Kidney glomerular epithelial cell (primary cell): ENCODE measurements at regions not wholly inside any gene's neighbourhood (a gene's known extent, or its start where the extent isn't known, plus 50 kb on each side); places are given as distances from the start of the nearest gene placed in this dataset.
"Not testable (repeated sequence)": the region's sequence is repeated elsewhere in the genome, so short reads cannot be mapped to it uniquely, and the experiment has no call there.

Experiments used
- DNase-seq: peaks from one replicate; lab custom pipeline; 2025; lab: John Stamatoyannopoulos, UW

- no peak for DNase-seq
Observed at GRCh38 chr3:144462337-144462736, 490.7 kb downstream of the DIPK2A start.

- no peak for DNase-seq
Observed at GRCh38 chr3:144463911-144464310, 492.3 kb downstream of the DIPK2A start.

- DNase-seq: no peak
Observed at GRCh38 chr3:144466114-144466513, 494.5 kb downstream of the DIPK2A start.

- DNase-seq: no peak
Observed at GRCh38 chr3:144466540-144466939, 494.9 kb downstream of the DIPK2A start.

- no peak for DNase-seq
Observed at GRCh38 chr3:144470666-144471065, 499.0 kb downstream of the DIPK2A start.

GRCh38 chr3:144477593-144477992, 506.0 kb downstream of the DIPK2A start:
- no peak for DNase-seq

- DNase-seq: no peak
Observed at GRCh38 chr3:144480416-144480919, 508.8 kb downstream of the DIPK2A start.

GRCh38 chr3:144482876-144483275, 511.3 kb downstream of the DIPK2A start:
- DNase-seq: no peak

GRCh38 chr3:144487011-144487410, 515.4 kb downstream of the DIPK2A start:
- DNase-seq: no peak

- DNase-seq: no peak
Observed at GRCh38 chr3:144488927-144489326, 517.3 kb downstream of the DIPK2A start.

GRCh38 chr3:144491333-144491732, 519.7 kb downstream of the DIPK2A start:
- DNase-seq: no peak

GRCh38 chr3:144494651-144495050, 523.0 kb downstream of the DIPK2A start:
- not testable (repeated sequence) for DNase-seq

- DNase-seq: no peak
Observed at GRCh38 chr3:144496141-144496835, 524.7 kb downstream of the DIPK2A start.

- DNase-seq: no peak
Observed at GRCh38 chr3:144497452-144497851, 525.8 kb downstream of the DIPK2A start.

- DNase-seq: peak; percentile 74
Observed at GRCh38 chr3:144499001-144499930, 527.6 kb downstream of the DIPK2A start.

GRCh38 chr3:144501467-144501866, 529.8 kb downstream of the DIPK2A start:
- no peak for DNase-seq

GRCh38 chr3:144502402-144502801, 530.8 kb downstream of the DIPK2A start:
- no peak for DNase-seq

- DNase-seq: not testable (repeated sequence)
Observed at GRCh38 chr3:144506375-144506774, 534.8 kb downstream of the DIPK2A start.

GRCh38 chr3:144511346-144511745, 539.7 kb downstream of the DIPK2A start:
- no peak for DNase-seq

GRCh38 chr3:144516026-144516425, 544.4 kb downstream of the DIPK2A start:
- no peak for DNase-seq

- DNase-seq: no peak
Observed at GRCh38 chr3:144516589-144516988, 545.0 kb downstream of the DIPK2A start.

GRCh38 chr3:144521131-144521530, 549.5 kb downstream of the DIPK2A start:
- DNase-seq: no peak

GRCh38 chr3:144522456-144522855, 550.8 kb downstream of the DIPK2A start:
- DNase-seq: no peak
